MCF 10A (cell line): ENCODE measurements at regions not wholly inside any gene's neighbourhood (a gene's known extent, or its start where the extent isn't known, plus 50 kb on each side); places are given as distances from the start of the nearest gene placed in this dataset.

Source experiments
- BruUV-seq: library from RNA; stranded (reverse); fragments of 400-500 nt; replicated peaks from 2 replicates; lab custom pipeline; 2021; lab: Mats Ljungman, UMichigan
- CTCF ChIA-PET: fragments of 300-600 bp; sonication (Branson Sonifier 250); formaldehyde crosslinking; extraction: SDS; loops from one replicate; lab custom pipeline; 2021; ENCODE audit warnings: antibody characterized with exemption, inconsistent platforms; lab: Yijun Ruan, JAX
- POLR2A ChIA-PET: fragments of 300-600, 350-650 bp; sonication (Branson Sonifier 250); formaldehyde crosslinking; extraction: SDS; loops from one replicate; lab custom pipeline; 2020; ENCODE audit warnings: antibody characterized with exemption, inconsistent platforms; lab: Yijun Ruan, JAX
- DNase-seq: peaks from one replicate; pipeline ENCODE4 v3.0.0-alpha.2; 2018; ENCODE audit not compliant: unreplicated experiment
- H3K27ac Mint-ChIP-seq: one replicate; pipeline ENCODE4 v1.8.0; 2022; ENCODE audit warnings: mild to moderate bottlenecking, low read depth, mixed read lengths; ENCODE audit not compliant: unreplicated experiment
- H3K27me3 Mint-ChIP-seq: one replicate; pipeline ENCODE4 v1.8.0; 2022; ENCODE audit warnings: mixed read lengths; ENCODE audit not compliant: insufficient read depth, unreplicated experiment
- H3K36me3 Mint-ChIP-seq: one replicate; pipeline ENCODE4 v1.8.0; 2022; ENCODE audit warnings: mild to moderate bottlenecking, moderate library complexity, mixed read lengths; ENCODE audit not compliant: insufficient read depth, unreplicated experiment
- H3K4me1 Mint-ChIP-seq: one replicate; pipeline ENCODE4 v1.8.0; 2022; ENCODE audit warnings: mixed read lengths; ENCODE audit not compliant: insufficient read depth, unreplicated experiment
- H3K4me3 Mint-ChIP-seq: one replicate; pipeline ENCODE4 v1.8.0; 2022; ENCODE audit warnings: mild to moderate bottlenecking, moderate library complexity, mixed read lengths; ENCODE audit not compliant: unreplicated experiment
- H3K9me3 Mint-ChIP-seq: one replicate; pipeline ENCODE4 v1.8.0; 2022; ENCODE audit warnings: mixed read lengths; ENCODE audit not compliant: unreplicated experiment
- CTCF ChIP-seq: fragments of 200-600 bp; IDR thresholded peaks from one replicate; pipeline ENCODE4 v1.8.0; 2022; ENCODE audit warnings: antibody characterized with exemption, mild to moderate bottlenecking; ENCODE audit not compliant: unreplicated experiment
- intact Hi-C: fragments of 100-400 bp; cut with micrococcal nuclease; formaldehyde crosslinking; loops from 2 replicates; pipeline ENCODE4 v1.14.1; 2022

GRCh38 chr1:79281442-79281841, 274.9 kb upstream of the ADGRL4 start:
- Mint-ChIP-seq H3K9me3 (no peaks in the 10 kb centered on the region), H3K27ac (no peak overlapping the region), H3K36me3 (no peaks in the 10 kb centered on the region), H3K4me3 (no peak overlapping the region), H3K27me3 (no peaks in the 10 kb centered on the region), H3K4me1 (no peaks in the 10 kb centered on the region)
- intact Hi-C loops = no loop called here
- ChIA-PET POLR2A (no interaction called here), CTCF (no interaction called here)
- DNase-seq = no peak
- no peak for TF ChIP-seq CTCF
- BruUV-seq = no TSS peak

DNA sequence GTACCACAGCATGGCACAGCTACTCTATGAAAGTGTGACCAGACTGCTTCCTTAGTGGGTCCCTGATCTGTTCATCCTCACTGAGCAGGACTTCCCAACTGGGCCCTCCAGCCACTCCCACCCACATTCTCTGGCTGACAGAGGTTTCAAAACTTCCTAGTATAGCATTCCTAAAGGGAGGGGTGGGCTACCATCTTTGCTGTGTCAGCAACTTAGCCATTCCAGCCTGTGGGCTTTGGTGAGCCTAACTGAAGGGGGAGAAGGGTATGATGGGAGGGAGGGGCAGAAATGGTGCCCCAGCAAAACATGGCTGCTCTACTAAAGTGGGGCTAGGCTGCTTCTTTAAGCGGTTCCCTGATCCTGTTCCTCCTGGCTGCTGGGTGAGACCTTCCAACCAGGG, 265.2 kb upstream of the ADGRL4 start:
- H3K27ac Mint-ChIP-seq = no peak overlapping the region
- no peak overlapping the region for H3K4me3 Mint-ChIP-seq
- H3K9me3 Mint-ChIP-seq = no peaks in the 10 kb centered on the region
- BruUV-seq = no TSS peak
- no peak for DNase-seq
- H3K4me1 Mint-ChIP-seq = no peaks in the 10 kb centered on the region
- ChIA-PET POLR2A (no interaction called here), CTCF (interaction anchor here (1.0 kb wide), 1 partner anchor 13 kb away, joined by 3 read pairs; no protein-coding TSS in a partner anchor)
- intact Hi-C loops = no loop called here
- no peaks in the 10 kb centered on the region for H3K27me3 Mint-ChIP-seq
- no peaks in the 10 kb centered on the region for H3K36me3 Mint-ChIP-seq
- TF ChIP-seq CTCF = no peak

DNA sequence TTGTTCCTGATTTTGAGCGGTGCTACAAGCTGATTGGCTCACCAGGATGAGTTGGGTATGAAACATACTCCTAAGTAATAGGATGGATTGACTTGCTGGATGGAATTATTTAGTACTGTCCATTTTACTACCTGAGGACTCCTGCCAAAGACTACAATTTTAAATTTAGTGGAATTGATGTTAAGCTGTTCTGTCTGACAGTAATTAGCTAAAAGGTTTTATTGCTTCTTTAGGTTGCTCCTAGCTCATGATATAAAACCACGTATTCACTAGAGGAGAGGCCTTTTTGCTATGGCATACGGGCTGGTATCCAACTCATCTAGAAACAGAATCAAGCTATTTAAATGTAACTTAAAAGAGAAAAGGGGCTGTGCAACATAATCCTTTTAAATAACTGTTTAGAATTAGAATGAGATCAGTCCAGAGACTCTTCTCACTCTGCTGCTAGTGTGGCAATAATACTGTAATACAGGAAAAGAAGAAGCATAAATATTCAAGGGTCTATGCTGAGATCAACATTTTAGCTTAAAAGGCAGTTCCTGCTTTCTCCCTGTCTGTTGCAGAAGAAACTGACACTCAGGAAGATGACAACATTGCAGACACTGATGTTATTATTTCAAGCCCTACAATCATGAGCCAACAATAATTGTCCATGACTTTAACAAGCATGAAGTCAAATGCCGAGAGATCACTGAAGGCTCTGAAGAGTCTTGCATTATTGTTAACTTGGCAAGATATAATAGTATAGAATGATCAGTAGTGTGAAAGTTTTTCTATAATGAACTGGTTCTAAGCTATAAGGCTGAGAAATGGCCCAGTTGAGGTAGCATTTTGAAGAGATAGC, 258.7 kb upstream of the ADGRL4 start:
- intact Hi-C loops = no loop called here
- POLR2A ChIA-PET = no interaction called here
- BruUV-seq = no TSS peak
- Mint-ChIP-seq H3K9me3 (no peaks in the 10 kb centered on the region), H3K36me3 (no peaks in the 10 kb centered on the region), H3K4me1 (no peaks in the 10 kb centered on the region), H3K27ac (no peak overlapping the region), H3K4me3 (no peak overlapping the region), H3K27me3 (no peaks in the 10 kb centered on the region)
- no peak for TF ChIP-seq CTCF
- CTCF ChIA-PET = interaction anchor here (2.6 kb wide), 1 partner anchor 88 kb away, joined by 12 read pairs; no protein-coding TSS in a partner anchor
- no peak for DNase-seq

DNA sequence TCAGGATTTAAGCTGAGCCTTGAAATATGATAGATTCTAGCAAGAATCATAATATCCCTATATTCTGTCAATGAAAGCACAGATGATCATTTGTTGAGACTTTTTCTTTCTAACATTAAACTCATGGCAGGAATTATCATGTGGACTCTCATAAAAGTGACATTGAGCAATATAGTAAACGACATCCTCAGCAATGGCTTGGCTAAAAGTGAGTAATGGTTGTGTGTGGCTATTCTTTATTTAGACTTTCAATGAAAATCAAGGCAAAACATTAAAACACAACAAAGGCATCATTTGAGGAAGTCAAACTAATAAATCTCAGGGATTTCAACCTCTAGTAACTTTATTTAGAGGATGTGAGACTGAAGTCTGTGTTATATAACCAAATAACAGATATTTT, 257.8 kb upstream of the ADGRL4 start:
- CTCF ChIA-PET = interaction anchor here (2.6 kb wide), 1 partner anchor 89 kb away, joined by 12 read pairs; no protein-coding TSS in a partner anchor

More for the DNA sequence above, 257.8 kb upstream of the ADGRL4 start:
- intact Hi-C loops = no loop called here
- no peaks in the 10 kb centered on the region for H3K36me3 Mint-ChIP-seq
- H3K4me1 Mint-ChIP-seq = no peaks in the 10 kb centered on the region
- DNase-seq = no peak
- H3K27me3 Mint-ChIP-seq = no peaks in the 10 kb centered on the region
- BruUV-seq = no TSS peak
- TF ChIP-seq CTCF = no peak
- no peaks in the 10 kb centered on the region for H3K9me3 Mint-ChIP-seq
- H3K27ac Mint-ChIP-seq = no peak overlapping the region
- POLR2A ChIA-PET = no interaction called here
- no peak overlapping the region for H3K4me3 Mint-ChIP-seq
